Brain microvascular endothelial cell (primary cell): ENCODE measurements at regions not wholly inside any gene's neighbourhood (a gene's known extent, or its start where the extent isn't known, plus 50 kb on each side); places are given as distances from the start of the nearest gene placed in this dataset.
"Not testable (repeated sequence)": the region's sequence is repeated elsewhere in the genome, so short reads cannot be mapped to it uniquely, and the experiment has no call there.

Experiments used
- DNase-seq: peaks from one replicate; pipeline ENCODE4 v3.0.0-alpha.2; 2020
- H3K27ac ChIP-seq: fragments of 250-450 bp; sonication (Bioruptor Pico); 2 replicates; pipeline ENCODE4 v1.5.1; 2020; ENCODE audit warnings: mild to moderate bottlenecking, moderate library complexity
- H3K27me3 ChIP-seq: fragments of 250-450 bp; sonication (Bioruptor Pico); replicated peaks from 2 replicates; pipeline ENCODE4 v1.5.1; 2020; ENCODE audit warnings: mild to moderate bottlenecking
- H3K36me3 ChIP-seq: fragments of 250-450 bp; sonication (Bioruptor Pico); replicated peaks from 2 replicates; pipeline ENCODE4 v1.5.1; 2020; ENCODE audit warnings: mild to moderate bottlenecking
- H3K4me3 ChIP-seq: 2 replicates; pipeline ENCODE4 v1.5.1; 2011; ENCODE audit warnings: low read depth, mild to moderate bottlenecking, control low read depth, low read length, moderate library complexity
- CTCF ChIP-seq: IDR thresholded peaks from 2 replicates; pipeline ENCODE4 v1.5.1; 2011; ENCODE audit warnings: low read depth, mild to moderate bottlenecking, moderate library complexity, low read length, control low read depth, inconsistent platforms; ENCODE audit errors: missing control alignments
- in situ Hi-C: cut with HindIII; loops from 2 replicates; pipeline ENCODE4 v1.10.0; 2017; ENCODE audit warnings: low sequenced_read_pairs, low pct_ligation_motif_present

GRCh38 chr4:29722253-29722652 lies 997.9 kb upstream of the PCDH7 start:
- H3K4me3 ChIP-seq: no peak overlapping the region
- H3K36me3 ChIP-seq: no peaks in the 10 kb centered on the region
- in situ Hi-C loops: no loop called here
- H3K27me3 ChIP-seq: no peaks in the 10 kb centered on the region
- no peak for DNase-seq
- TF ChIP-seq CTCF: no peak
- H3K27ac ChIP-seq: no peak overlapping the region

GRCh38 chr4:29726938-29727337 lies 993.2 kb upstream of the PCDH7 start:
- Histone ChIP-seq H3K27ac (no peak overlapping the region), H3K27me3 (no peaks in the 10 kb centered on the region), H3K36me3 (no peaks in the 10 kb centered on the region), H3K4me3 (no peak overlapping the region)
- in situ Hi-C loops: no loop called here
- DNase-seq: no peak
- TF ChIP-seq CTCF: no peak

GRCh38 chr4:29734343-29735213 lies 985.6 kb upstream of the PCDH7 start:
- in situ Hi-C loops: no loop called here
- TF ChIP-seq CTCF: no peak
- H3K36me3 ChIP-seq: no peaks in the 10 kb centered on the region
- no peaks in the 10 kb centered on the region for H3K27me3 ChIP-seq
- no peak overlapping the region for H3K4me3 ChIP-seq
- H3K27ac ChIP-seq: no peak overlapping the region
- no peak for DNase-seq

- H3K27me3 ChIP-seq: no peaks in the 10 kb centered on the region
- no peak overlapping the region for H3K27ac ChIP-seq
- in situ Hi-C loops: no loop called here
- no peak for TF ChIP-seq CTCF
- no peak overlapping the region for H3K4me3 ChIP-seq
- H3K36me3 ChIP-seq: no peaks in the 10 kb centered on the region
- DNase-seq: no peak
These were observed 963.2 kb upstream of the PCDH7 start for GRCh38 chr4:29756966-29757365.

GRCh38 chr4:29762151-29762550 lies 958.0 kb upstream of the PCDH7 start:
- no peaks in the 10 kb centered on the region for H3K27me3 ChIP-seq
- H3K4me3 ChIP-seq: no peak overlapping the region
- H3K36me3 ChIP-seq: no peaks in the 10 kb centered on the region
- DNase-seq: no peak
- in situ Hi-C loops: no loop called here
- no peak for TF ChIP-seq CTCF
- H3K27ac ChIP-seq: no peak overlapping the region

GRCh38 chr4:29770627-29771026 lies 949.5 kb upstream of the PCDH7 start:
- Histone ChIP-seq H3K27ac (no peak overlapping the region), H3K27me3 (no peaks in the 10 kb centered on the region), H3K36me3 (no peaks in the 10 kb centered on the region), H3K4me3 (no peak overlapping the region)
- TF ChIP-seq CTCF: no peak
- in situ Hi-C loops: no loop called here
- no peak for DNase-seq

GRCh38 chr4:29788123-29788522 lies 932.0 kb upstream of the PCDH7 start:
- H3K36me3 ChIP-seq, H3K27me3 ChIP-seq, in situ Hi-C loops, H3K27ac ChIP-seq, H3K4me3 ChIP-seq, DNase-seq: not testable (repeated sequence)
